GM19025 (cell line): ENCODE measurements at regions not wholly inside any gene's neighbourhood (a gene's known extent, or its start where the extent isn't known, plus 50 kb on each side); places are given as distances from the start of the nearest gene placed in this dataset.

Experiments
- ATAC-seq: cut with Tn5 transposase; IDR thresholded peaks from one replicate; pipeline ENCODE4 v1.9.1; 2021; ENCODE audit warnings: mild to moderate bottlenecking, low read depth, moderate library complexity; ENCODE audit not compliant: unreplicated experiment

DNA sequence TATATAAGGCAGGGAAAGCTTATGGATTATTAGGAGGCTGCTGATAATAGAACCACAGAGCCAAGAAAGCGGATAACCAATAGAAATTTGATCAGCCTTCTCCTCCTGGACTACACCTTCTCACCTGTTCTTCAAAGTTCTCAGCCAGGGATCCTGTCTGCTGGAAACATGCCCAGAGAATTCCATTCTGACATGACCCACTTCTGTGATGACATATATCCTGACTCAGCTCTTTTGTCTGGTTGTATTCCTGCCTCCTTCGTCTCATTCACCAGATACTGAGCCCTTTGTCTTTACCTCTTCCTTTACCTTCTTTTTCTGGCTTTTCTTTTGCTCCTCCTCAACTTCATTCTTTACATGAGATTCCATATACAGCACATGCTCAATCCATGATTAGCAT lies 576.1 kb downstream of the CDH11 start:
- ATAC-seq, result no peak

DNA sequence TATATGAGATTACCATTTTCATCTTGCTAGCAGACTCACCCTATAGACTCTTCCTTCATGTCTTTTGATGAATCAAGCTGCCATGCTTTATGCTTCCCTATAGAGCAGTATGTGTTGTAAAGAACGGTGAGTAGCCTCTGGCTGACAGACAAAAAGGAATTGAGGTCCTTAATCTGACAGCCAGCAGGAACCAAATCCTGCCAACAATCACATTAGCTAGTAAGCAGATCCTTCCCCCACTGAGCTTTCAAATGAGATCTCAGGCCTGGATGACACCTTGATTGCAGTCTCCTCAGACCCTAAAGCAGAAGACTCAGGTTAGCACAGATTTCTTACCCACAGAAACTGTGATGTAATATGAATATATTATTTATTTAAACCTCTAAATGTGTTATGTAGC lies 577.0 kb downstream of the CDH11 start:
- ATAC-seq, result no peak

DNA sequence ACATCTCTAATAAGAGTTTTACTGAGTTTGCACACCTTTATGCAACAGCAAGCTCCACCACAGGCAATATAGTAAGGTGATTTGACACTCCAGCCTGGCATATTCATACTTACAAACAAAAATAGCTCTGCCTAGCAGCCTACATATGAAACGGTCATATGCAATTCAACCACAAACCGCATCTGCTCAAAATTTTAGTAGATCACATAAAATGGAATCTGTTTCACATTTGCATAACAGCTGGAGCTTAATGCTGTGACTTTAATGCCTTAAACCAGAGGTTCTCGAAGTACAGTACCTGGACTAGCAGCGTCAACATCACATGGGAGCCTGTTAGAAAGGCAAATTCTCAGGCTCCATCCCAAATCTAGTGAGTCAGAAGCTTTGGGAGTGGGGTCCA lies 578.4 kb downstream of the CDH11 start:
- no peak for ATAC-seq

DNA sequence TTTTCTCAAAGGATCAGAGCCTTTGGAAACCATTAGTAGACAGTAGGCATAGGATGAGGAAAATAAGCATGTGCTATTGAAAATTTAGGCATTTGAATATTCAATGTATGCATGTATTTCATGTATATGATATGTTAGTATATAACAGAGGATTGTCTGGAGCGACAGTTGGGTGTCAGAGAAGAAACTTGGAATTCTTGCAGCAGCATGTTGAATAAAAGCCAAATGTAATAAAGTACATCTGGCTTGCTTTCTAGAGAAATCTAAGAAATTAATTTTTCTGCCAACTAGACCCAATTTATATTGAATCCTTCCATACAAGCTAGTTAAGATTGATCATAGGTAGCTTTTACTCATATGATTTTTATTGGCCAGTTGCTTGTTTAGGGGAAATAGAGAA lies 578.8 kb downstream of the CDH11 start:
- no peak for ATAC-seq

GRCh38 chr16:64542152-64542551 lies 579.7 kb downstream of the CDH11 start:
- no peak for ATAC-seq

DNA sequence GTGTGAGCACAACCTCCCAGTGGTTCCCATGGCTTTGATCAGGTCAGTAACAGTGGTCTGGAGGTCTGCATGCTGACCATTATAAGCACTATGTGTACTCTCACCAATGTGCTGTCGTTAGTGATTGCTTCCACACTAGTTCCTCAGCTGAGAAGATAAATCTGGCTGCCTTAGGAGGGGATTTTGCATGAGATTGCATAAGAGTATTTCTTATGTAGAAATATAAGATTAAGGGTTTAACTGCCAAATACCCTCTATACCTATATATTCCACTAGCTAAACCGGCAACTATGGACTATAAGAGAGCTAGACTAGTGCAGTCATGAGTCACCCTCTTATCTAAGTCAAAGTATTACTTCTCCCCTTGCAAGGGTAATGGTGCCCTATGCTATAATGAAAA lies 580.2 kb downstream of the CDH11 start:
- no peak for ATAC-seq

DNA sequence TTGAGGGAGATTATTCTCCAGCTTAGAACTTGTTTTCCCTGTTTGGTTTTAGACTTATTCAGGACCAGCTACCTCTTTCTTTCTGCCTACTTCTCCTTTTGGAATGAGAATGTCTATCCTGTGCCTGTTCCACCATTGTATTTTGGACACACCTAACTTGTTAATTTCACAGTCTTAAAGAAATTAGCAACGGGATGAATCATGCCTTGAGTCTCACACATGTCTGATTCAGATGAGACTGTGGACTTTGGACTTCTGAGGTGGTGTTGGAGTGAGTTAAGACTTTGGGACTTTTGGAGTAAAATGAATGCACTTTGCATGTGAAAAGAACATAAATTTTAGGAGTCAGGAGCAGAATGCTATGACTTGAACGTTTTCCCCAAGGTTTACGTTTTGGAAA lies 581.4 kb downstream of the CDH11 start:
- no peak for ATAC-seq

GRCh38 chr16:64539811-64540371 lies 582.0 kb downstream of the CDH11 start:
- no peak for ATAC-seq

DNA sequence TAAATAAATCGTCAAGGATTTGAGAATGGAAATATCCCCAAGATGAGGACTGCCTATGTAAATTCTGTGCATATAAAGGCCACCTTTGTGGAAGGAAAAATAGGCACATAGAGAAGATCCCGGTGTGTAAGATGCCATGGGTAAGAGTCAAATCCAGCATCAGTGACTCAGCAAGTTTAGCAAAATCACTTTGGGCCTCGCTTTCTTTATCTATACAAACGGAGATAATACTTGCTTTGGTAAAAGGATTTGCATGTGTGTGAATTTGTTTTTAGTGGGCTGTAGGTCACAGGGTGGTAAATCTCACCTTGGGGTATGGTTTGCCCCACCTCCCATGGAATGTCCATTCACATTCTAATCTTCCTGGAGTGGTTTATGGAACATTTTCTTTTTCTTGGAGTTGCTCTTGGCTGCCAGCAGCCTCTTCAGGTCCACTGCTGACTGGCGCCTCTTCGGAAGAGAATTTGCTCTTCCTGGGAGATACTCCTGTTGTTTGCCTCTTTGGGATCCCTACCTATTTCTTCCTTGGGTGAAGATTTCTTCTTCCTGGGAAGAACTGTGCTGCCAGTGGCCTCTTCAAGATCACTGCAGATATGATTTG lies 587.6 kb downstream of the CDH11 start:
- no peak for ATAC-seq

DNA sequence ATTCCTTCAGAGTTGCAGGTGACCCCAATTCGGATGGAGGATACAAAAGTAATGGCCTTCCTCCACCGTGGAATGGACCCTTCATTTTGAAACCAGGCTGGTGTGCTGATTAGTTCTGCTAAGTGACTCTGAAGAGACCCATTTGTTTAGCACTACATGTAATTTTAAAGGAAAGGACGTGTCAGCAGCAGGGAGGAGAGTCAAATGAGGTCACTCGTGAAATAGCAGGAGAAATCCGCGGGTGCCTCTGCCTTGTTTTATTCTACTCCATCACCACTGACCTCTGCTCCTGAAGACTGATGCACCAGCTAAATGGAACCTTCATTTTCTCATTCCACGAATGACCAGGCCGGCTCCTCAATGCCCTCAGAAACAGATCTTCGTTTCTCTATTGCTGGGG lies 589.2 kb downstream of the CDH11 start:
- no peak for ATAC-seq

- ATAC-seq, result no peak
These were observed 589.7 kb downstream of the CDH11 start for GRCh38 chr16:64532117-64532516.

- ATAC-seq, result no peak
These were observed 590.5 kb downstream of the CDH11 start for GRCh38 chr16:64531401-64531800.

DNA sequence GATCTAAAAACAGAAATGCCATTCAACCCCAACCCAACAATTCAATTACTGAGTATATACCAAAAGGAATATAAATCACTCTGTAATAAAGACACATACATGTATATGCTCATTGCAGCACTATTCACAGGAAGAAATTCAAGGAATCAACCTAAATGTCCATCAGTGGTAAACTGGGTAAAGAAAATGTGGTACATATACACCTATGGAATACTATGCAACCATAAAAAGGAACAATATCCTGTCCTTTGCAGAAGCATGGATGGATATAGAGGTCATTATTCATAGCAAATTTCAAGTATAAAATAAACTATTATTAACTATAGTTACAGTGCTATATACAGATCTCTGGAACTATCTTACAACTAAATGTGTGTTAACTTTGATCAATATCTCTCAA lies 599.3 kb downstream of the CDH11 start:
- ATAC-seq, result no peak

- no peak for ATAC-seq
These were observed 608.0 kb downstream of the CDH11 start for GRCh38 chr16:64513871-64514270.

- no peak for ATAC-seq
These were observed 614.4 kb downstream of the CDH11 start for GRCh38 chr16:64507240-64508024.

DNA sequence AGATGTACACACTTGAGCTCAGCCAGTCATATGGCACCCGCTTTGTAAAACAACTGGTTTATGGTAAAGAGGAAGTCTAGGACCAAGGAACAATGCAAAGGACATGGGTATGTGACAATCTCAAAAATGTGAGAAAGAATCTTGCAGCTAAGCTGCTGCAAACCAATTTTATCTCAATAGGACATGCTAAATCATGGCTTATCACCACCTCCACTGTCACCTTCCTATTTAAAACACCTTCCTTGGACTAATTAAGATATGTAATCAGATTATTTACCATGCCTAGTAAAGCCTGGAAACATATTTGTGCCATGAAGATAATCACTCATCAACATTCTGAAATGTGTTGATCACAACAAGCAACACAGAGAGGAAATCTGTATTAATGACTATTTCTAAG lies 622.7 kb downstream of the CDH11 start:
- no peak for ATAC-seq

DNA sequence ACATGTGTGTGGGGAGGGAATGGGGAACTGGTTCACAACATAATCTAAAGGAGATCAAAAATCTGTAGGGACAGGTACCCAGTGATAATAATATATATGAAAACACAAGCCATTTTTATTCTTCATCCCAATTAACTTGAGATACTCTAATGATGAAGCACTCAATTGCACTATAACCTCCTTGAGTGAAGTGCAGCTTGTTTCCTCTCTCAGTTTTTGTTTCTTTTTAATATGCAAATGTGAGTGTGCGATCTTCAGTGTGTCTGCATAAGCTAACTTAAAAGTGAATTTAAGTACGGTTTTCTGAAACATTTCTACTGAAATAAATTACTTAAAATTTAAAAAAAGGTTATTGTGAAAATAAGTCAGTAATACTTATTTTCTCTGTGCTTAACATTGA lies 623.5 kb downstream of the CDH11 start:
- no peak for ATAC-seq

DNA sequence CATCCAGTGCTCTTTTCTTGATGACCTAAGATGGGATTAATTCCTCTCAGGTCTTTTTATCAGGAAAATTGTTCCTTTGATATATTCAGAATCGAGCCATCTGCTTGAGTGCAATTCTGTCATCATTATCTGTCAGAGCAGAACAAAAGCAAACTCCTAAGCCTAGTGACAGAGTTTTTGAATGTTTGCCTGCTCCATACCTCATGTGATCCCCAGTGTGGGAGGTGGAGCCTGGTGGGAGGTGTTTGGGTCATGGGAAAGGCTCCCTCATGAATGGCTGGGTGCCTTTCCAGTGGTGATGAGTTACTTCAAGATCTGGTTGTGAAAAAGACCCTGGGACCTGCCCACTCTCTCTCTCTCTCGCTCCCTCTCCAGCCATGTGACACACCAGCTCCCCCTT lies 628.2 kb downstream of the CDH11 start:
- no peak for ATAC-seq

- no peak for ATAC-seq
These were observed 632.4 kb downstream of the CDH11 start for GRCh38 chr16:64489449-64489848.

DNA sequence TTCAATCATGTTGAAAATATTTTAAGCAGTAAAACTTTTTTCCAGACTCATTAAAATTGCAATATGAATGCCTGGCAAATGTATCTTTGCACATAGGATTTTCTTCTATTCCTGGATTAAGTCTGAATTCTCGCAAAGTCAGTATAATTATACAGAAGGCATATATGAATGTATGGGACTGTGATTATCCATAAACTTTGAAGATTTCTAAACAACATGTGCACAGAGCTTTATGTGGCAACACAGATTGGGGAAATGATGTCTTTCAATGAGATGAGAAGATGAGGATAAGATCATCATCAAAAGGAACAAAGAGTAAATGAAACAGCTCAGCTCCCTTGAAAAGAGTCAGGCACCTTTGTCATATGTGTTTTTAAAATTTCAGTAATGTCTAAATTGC lies 635.3 kb downstream of the CDH11 start:
- ATAC-seq, result no peak

GRCh38 chr16:64481497-64481896 lies 640.4 kb downstream of the CDH11 start:
- no peak for ATAC-seq

- ATAC-seq, result no peak
These were observed 643.5 kb downstream of the CDH11 start for GRCh38 chr16:64478252-64478906.
